ENCODE measurements at regions not wholly inside any gene's neighbourhood (a gene's known extent, or its start where the extent isn't known, plus 50 kb on each side); places are given as distances from the start of the nearest gene placed in this dataset.
"Not testable (repeated sequence)": the region's sequence is repeated elsewhere in the genome, so short reads cannot be mapped to it uniquely, and the experiment has no call there.

DNA sequence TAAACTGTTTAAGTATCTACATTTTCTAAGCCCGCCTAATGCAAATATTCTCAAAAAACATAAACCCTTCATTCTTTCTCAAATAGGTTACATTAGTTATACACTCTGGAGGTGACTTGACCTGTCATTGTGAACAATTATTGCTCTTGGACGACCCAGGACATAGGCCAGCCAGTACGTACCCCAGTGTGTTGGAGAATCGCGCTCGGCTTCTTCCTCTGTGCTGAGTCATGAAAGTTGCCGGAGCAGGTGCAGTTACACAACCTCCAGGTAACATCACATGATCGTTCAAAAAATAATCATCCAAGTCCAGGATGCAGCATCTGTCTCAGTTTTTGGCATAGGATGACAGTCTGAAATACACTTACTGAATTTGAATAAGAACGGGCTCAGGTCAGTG, 71.9 kb upstream of the SAMD11 start:
- not testable (repeated sequence) for H3K4me3 ChIP-seq (replicated peaks; ENCODE audit: low read depth, low read length); DNase-seq (ENCODE audit: extremely low read depth, low read depth)

DNA sequence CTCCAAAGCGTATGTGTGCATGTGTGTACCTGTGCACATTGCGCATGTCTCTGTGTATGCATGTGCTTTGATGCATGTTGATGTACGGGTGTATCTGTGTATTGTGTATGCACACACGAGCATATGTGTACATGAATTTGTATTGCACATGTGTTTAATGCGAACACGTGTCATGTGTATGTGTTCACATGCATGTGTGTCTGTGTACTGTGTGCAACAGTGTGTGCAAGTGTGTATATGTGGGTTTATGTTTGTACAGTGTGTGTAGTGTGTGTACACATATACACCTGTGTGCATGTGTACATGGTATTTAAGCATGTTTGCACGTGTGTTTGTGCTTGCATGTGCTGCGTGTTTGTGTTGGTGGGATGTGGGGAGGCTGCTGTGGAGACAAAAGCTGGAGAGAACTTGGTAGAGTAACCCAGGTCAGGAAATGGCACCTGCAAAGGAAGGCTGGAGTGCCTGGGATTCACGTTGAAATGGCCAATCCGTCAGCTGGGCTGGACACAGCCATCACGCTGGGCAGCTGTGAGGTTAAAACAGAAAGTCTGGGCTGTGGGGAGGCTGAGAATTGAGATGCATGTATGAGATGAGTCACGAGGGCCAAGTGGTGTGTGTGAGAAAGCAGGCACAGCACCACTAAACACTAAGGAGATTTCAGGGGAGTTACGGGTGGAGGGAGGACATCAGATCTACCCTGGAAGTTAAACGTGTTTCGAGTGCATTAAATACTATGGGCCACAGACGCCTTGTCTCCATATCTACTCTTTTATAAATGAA, 68.3 kb upstream of the SAMD11 start:
- not testable (repeated sequence) for DNase-seq (ENCODE audit: extremely low read depth, low read depth); H3K4me3 ChIP-seq (replicated peaks; ENCODE audit: low read depth, low read length)

GRCh38 chr1:856541-857057, 67.1 kb upstream of the SAMD11 start:
- not testable (repeated sequence) for H3K4me3 ChIP-seq (replicated peaks; ENCODE audit: low read depth, low read length); DNase-seq (ENCODE audit: extremely low read depth, low read depth)

GRCh38 chr1:857926-858648, 65.6 kb upstream of the SAMD11 start:
- DNase-seq (ENCODE audit: extremely low read depth, low read depth); H3K4me3 ChIP-seq (replicated peaks; ENCODE audit: low read depth, low read length): not testable (repeated sequence)

- H3K4me3 ChIP-seq (replicated peaks; ENCODE audit: low read depth, low read length), result not testable (repeated sequence)
- peak; percentile 16 for DNase-seq (ENCODE audit: extremely low read depth, low read depth)
These were observed 65.1 kb upstream of the SAMD11 start for GRCh38 chr1:858649-859041.

GRCh38 chr1:860941-861340, 62.8 kb upstream of the SAMD11 start:
- DNase-seq (ENCODE audit: extremely low read depth, low read depth); H3K4me3 ChIP-seq (replicated peaks; ENCODE audit: low read depth, low read length): not testable (repeated sequence)

DNA sequence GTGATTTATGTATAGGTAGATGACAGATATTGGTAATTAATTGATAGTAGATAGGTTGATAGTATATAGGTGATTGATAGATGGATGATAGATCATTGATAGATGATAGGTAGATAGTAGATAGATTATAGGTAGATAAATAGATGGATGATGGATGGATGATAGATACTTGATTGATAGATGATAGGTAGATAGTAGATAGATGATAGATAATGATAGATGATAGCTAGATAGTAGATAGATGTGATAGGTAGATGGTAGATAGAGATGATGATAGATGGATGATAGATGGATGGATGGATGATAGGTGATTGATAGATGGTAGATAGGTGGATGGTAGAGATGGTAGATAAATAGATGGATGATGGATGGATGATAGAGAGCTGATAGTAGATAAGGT, 62.0 kb upstream of the SAMD11 start:
- no peak for TF ChIP-seq CTCF (IDR thresholded peaks at IDR 0.05; ENCODE audit: low read depth, low read length, missing control alignments)
- no peak overlapping the region for H3K4me3 ChIP-seq (replicated peaks; ENCODE audit: low read depth, low read length)
- DNase-seq (ENCODE audit: extremely low read depth, low read depth), result no peak

DNA sequence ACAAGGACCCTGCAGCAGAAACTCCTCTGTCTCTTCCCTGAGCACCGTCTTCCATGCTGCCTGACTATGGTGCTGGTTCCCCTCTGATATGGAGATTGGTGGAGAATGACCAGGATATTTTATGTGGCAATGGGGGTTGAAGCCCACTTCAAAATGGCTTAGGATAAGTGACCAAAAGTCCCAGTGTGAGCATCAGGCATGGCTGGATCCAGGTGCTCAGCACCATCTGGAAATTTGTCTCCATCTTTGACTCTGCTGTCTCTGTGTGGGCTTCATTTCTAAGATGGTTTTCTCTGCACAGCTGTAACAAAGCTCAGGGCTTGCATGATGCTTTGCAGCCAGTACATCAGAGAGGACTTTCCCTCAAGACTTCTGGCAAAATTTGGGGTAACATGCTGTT, 61.1 kb upstream of the SAMD11 start:
- DNase-seq (ENCODE audit: extremely low read depth, low read depth); H3K4me3 ChIP-seq (replicated peaks; ENCODE audit: low read depth, low read length): not testable (repeated sequence)

DNA sequence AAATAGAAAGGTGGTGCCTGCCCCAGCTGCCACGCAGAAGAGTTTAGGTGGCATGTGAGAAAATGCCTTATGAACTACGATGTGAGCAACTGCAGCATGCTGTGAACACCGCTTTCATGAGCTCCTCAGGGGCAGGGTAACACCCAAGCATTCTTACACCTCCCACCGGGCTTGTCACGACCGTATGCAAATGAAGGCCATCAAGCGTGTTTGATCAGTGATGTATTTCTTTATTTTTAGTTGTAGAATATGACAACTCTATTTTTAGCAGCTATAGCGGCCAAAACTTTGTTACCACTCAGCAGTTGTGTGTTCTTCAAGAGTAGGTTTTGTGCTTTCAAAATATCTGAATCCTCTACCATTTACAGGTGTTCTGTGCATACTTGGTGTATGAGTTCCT, 58.1 kb upstream of the SAMD11 start:
- DNase-seq (ENCODE audit: extremely low read depth, low read depth), result not testable (repeated sequence)

GRCh38 chr1:866095-866494, 57.6 kb upstream of the SAMD11 start:
- no peak for DNase-seq (ENCODE audit: extremely low read depth, low read depth)
- no peak overlapping the region for H3K4me3 ChIP-seq (replicated peaks; ENCODE audit: low read depth, low read length)
- TF ChIP-seq CTCF (IDR thresholded peaks at IDR 0.05; ENCODE audit: low read depth, low read length, missing control alignments), result no peak

More for the DNA sequence above, 58.1 kb upstream of the SAMD11 start:
- not testable (repeated sequence) for H3K4me3 ChIP-seq (replicated peaks; ENCODE audit: low read depth, low read length)

GRCh38 chr1:866631-867299, 57.0 kb upstream of the SAMD11 start:
- not testable (repeated sequence) for H3K4me3 ChIP-seq (replicated peaks; ENCODE audit: low read depth, low read length); DNase-seq (ENCODE audit: extremely low read depth, low read depth)

DNA sequence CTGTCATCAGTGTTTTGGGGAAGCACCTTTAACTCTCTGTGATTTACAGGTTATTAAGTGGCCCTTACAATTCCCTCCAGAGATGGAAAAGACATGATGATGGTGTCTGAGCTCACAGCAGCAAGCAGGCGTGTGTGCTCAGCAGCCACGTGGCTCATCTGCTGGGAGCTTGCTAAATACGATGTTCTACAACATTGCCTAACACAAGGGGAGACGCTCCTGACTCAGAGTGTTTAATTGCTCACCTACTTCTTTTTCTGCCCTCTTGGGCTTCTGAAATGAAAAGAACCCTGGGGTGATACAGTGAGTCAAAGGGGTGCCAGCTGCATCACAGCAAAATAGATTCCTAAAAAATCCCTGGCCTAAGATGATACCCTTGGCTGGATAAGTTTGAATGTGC, 56.2 kb upstream of the SAMD11 start:
- H3K4me3 ChIP-seq (replicated peaks; ENCODE audit: low read depth, low read length); DNase-seq (ENCODE audit: extremely low read depth, low read depth): not testable (repeated sequence)

All from HFF-Myc (cell line).